Progenitor cell of endocrine pancreas (in vitro differentiated cells): ENCODE measurements at regions not wholly inside any gene's neighbourhood (a gene's known extent, or its start where the extent isn't known, plus 50 kb on each side); places are given as distances from the start of the nearest gene placed in this dataset.
A peak's percentile ranks its signal among the peaks of the same experiment; 100 is the strongest.
"Not testable (repeated sequence)": the region's sequence is repeated elsewhere in the genome, so short reads cannot be mapped to it uniquely, and the experiment has no call there.

Experiments used
- DNase-seq: peaks from one replicate; pipeline ENCODE4 v3.0.0; 2021; ENCODE audit warnings: low spot score; ENCODE audit not compliant: unreplicated experiment
- H3K27ac Mint-ChIP-seq: 2 replicates; pipeline ENCODE4 v1.8.0; 2021; ENCODE audit warnings: mild to moderate bottlenecking, moderate library complexity, mixed read lengths
- H3K27me3 Mint-ChIP-seq: 2 replicates; pipeline ENCODE4 v1.8.0; 2021; ENCODE audit warnings: mixed read lengths
- H3K36me3 Mint-ChIP-seq: 2 replicates; pipeline ENCODE4 v1.8.0; 2022; ENCODE audit warnings: mixed read lengths; ENCODE audit not compliant: insufficient read depth
- H3K4me1 Mint-ChIP-seq: 2 replicates; pipeline ENCODE4 v1.8.0; 2021; ENCODE audit warnings: low read depth, mixed read lengths
- H3K4me3 Mint-ChIP-seq: 2 replicates; pipeline ENCODE4 v1.8.0; 2021; ENCODE audit warnings: low read depth, mild to moderate bottlenecking, moderate library complexity, mixed read lengths
- H3K9me3 Mint-ChIP-seq: 2 replicates; pipeline ENCODE4 v1.8.0; 2021; ENCODE audit warnings: low read depth, mixed read lengths
- CTCF ChIP-seq: fragments of 200-600 bp; sonication (generic); IDR thresholded peaks from one replicate; pipeline ENCODE4 v1.5.0; 2021; ENCODE audit warnings: antibody characterized with exemption, mild to moderate bottlenecking; ENCODE audit not compliant: unreplicated experiment

GRCh38 chr7:140262242-140262903, 85.6 kb upstream of the KDM7A start:
- Mint-ChIP-seq H3K4me3 (no peak overlapping the region), H3K27ac (no peak overlapping the region), H3K4me1 (peaks cover 15% of the 10 kb centered on the region), H3K9me3 (peaks cover 2% of the 10 kb centered on the region), H3K36me3 (no peaks in the 10 kb centered on the region), H3K27me3 (no peaks in the 10 kb centered on the region)
- TF ChIP-seq CTCF = no peak
- no peak for DNase-seq

DNA sequence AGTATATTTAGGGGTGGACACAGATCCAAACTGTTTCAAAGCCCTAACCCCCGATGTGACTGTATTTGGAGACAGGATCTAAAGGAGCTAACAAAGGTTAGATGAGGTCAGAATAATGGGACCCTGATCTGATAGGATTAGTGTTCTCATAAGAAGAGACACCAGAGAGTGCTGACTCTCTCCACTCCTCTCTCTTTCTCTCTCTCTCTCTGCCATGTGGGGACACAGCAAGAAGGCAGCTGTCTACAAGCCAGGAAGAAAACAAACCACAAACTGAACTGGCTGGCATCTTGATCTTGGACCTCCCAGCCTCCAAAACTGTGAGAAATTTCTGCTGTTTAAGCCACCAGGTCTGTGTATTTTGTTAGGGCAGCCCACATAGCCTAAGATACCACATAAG, 84.7 kb upstream of the KDM7A start:
- Mint-ChIP-seq H3K27me3 (no peaks in the 10 kb centered on the region), H3K27ac (peak overlapping the region; percentile 19), H3K9me3 (peaks cover 7% of the 10 kb centered on the region), H3K4me3 (no peak overlapping the region), H3K4me1 (peaks cover 15% of the 10 kb centered on the region), H3K36me3 (no peaks in the 10 kb centered on the region)
- no peak for TF ChIP-seq CTCF
- no peak for DNase-seq

GRCh38 chr7:140261105-140261486, 84.3 kb upstream of the KDM7A start:
- peak overlapping the region; percentile 35 for H3K27ac Mint-ChIP-seq
- peaks cover 7% of the 10 kb centered on the region for H3K9me3 Mint-ChIP-seq
- H3K4me1 Mint-ChIP-seq = peaks cover 15% of the 10 kb centered on the region
- DNase-seq = no peak
- TF ChIP-seq CTCF = no peak
- no peaks in the 10 kb centered on the region for H3K36me3 Mint-ChIP-seq
- no peaks in the 10 kb centered on the region for H3K27me3 Mint-ChIP-seq
- H3K4me3 Mint-ChIP-seq = no peak overlapping the region

GRCh38 chr7:140260352-140261104, 83.7 kb upstream of the KDM7A start:
- no peak overlapping the region for H3K4me3 Mint-ChIP-seq
- H3K9me3 Mint-ChIP-seq = peaks cover 7% of the 10 kb centered on the region
- TF ChIP-seq CTCF = no peak
- peak overlapping the region; percentile 35 for H3K27ac Mint-ChIP-seq
- DNase-seq = no peak
- no peaks in the 10 kb centered on the region for H3K27me3 Mint-ChIP-seq
- H3K36me3 Mint-ChIP-seq = no peaks in the 10 kb centered on the region
- H3K4me1 Mint-ChIP-seq = peaks cover 15% of the 10 kb centered on the region

DNA sequence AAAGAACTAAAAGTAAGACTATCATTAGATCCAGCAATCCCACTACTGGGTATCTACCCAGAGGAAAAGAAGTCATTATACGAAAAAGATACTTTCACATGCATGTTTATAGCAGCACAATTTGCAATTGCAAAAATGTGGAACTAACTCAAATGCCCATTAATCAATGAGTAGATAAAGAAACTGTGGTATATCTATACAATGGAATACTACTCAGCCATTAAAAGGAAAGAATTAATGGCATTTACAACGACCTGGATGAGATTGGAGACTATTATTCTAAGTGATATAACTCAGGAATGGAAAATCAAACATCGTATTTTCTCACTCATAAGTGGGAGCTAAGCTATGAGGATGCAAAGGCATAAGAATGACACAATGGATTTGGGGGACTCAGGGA, 80.5 kb upstream of the KDM7A start:
- H3K4me3 Mint-ChIP-seq, H3K27ac Mint-ChIP-seq, H3K36me3 Mint-ChIP-seq, H3K9me3 Mint-ChIP-seq, DNase-seq, H3K27me3 Mint-ChIP-seq: not testable (repeated sequence)
- H3K4me1 Mint-ChIP-seq = peaks cover 15% of the 10 kb centered on the region

- H3K27me3 Mint-ChIP-seq, H3K36me3 Mint-ChIP-seq, H3K4me3 Mint-ChIP-seq, H3K27ac Mint-ChIP-seq, DNase-seq, H3K9me3 Mint-ChIP-seq, H3K4me1 Mint-ChIP-seq: not testable (repeated sequence)
Observed at GRCh38 chr7:140254976-140255375, 78.2 kb upstream of the KDM7A start.
